IPS-NIHi11 (cell line): ENCODE measurements at regions not wholly inside any gene's neighbourhood (a gene's known extent, or its start where the extent isn't known, plus 50 kb on each side); places are given as distances from the start of the nearest gene placed in this dataset.

Experiments used
- DNase-seq: peaks from one replicate; pipeline ENCODE4 v3.0.0; 2012; ENCODE audit warnings: mixed read lengths, low spot score

GRCh38 chr18:66735933-66736332 lies 132.0 kb upstream of the CDH19 start:
- no peak for DNase-seq

GRCh38 chr18:66734451-66734850 lies 130.6 kb upstream of the CDH19 start:
- no peak for DNase-seq

- DNase-seq = no peak
These were observed 128.0 kb upstream of the CDH19 start for GRCh38 chr18:66731890-66732289.

- no peak for DNase-seq
These were observed 125.8 kb upstream of the CDH19 start for GRCh38 chr18:66729442-66730239.

GRCh38 chr18:66728951-66729350 lies 125.1 kb upstream of the CDH19 start:
- DNase-seq = no peak

- no peak for DNase-seq
These were observed 124.1 kb upstream of the CDH19 start for GRCh38 chr18:66727991-66728390.

- no peak for DNase-seq
These were observed 120.9 kb upstream of the CDH19 start for GRCh38 chr18:66724664-66725356.

GRCh38 chr18:66722671-66723070 lies 118.8 kb upstream of the CDH19 start:
- DNase-seq = no peak

- no peak for DNase-seq
These were observed 104.8 kb upstream of the CDH19 start for GRCh38 chr18:66708646-66709045.

GRCh38 chr18:66707473-66707872 lies 103.6 kb upstream of the CDH19 start:
- no peak for DNase-seq

- no peak for DNase-seq
These were observed 91.4 kb upstream of the CDH19 start for GRCh38 chr18:66695281-66695680.

GRCh38 chr18:66694852-66695251 lies 91.0 kb upstream of the CDH19 start:
- no peak for DNase-seq

- DNase-seq = no peak
These were observed 83.7 kb upstream of the CDH19 start for GRCh38 chr18:66687635-66688034.

- DNase-seq = no peak
These were observed 79.0 kb upstream of the CDH19 start for GRCh38 chr18:66682855-66683322.

- DNase-seq = peak; percentile 22
These were observed 72.8 kb upstream of the CDH19 start for GRCh38 chr18:66676699-66677098.

GRCh38 chr18:66674286-66674685 lies 70.4 kb upstream of the CDH19 start:
- no peak for DNase-seq

- DNase-seq = no peak
These were observed 64.8 kb upstream of the CDH19 start for GRCh38 chr18:66668706-66669105.

GRCh38 chr18:66662632-66663031 lies 58.7 kb upstream of the CDH19 start:
- no peak for DNase-seq

- no peak for DNase-seq
These were observed 51.5 kb upstream of the CDH19 start for GRCh38 chr18:66655407-66655806.
